Lower leg skin (tissue), 4 donors: ENCODE measurements at regions not wholly inside any gene's neighbourhood (a gene's known extent, or its start where the extent isn't known, plus 50 kb on each side); places are given as distances from the start of the nearest gene placed in this dataset.

ENCODE experiments used
- DNase-seq, 2 donors: peaks; one replicate each; pipeline ENCODE4 v3.0.0-alpha.2; 2019; ENCODE audit warnings: low spot score in 2 of 2
- H3K4me3 ChIP-seq: fragments of 200-600 bp; sonication (generic); 2 replicates; pipeline ENCODE4 v1.5.1; 2017; ENCODE audit warnings: mild to moderate bottlenecking, low read depth; ENCODE audit not compliant: poor library complexity, severe bottlenecking
- CTCF ChIP-seq, 3 donors: fragments of 450-650 bp; IDR thresholded peaks; one replicate each; pipeline ENCODE4 v1.5.1; 2016; ENCODE audit warnings: antibody characterized with exemption in 3 of 3, mild to moderate bottlenecking in 3 of 3, moderate library complexity in 2 of 3
- POLR2A ChIP-seq, 2 donors: fragments of 450-650 bp; IDR thresholded peaks; one replicate each; pipeline ENCODE4 v1.6.1; 2016 to 2017; ENCODE audit warnings: antibody characterized with exemption in 2 of 2, mild to moderate bottlenecking in 1 of 2, moderate library complexity in 1 of 2
- WGBS, 2 donors: methylation state at CpG; one replicate each; pipeline ENCODE4 v1.1.5; 2018; 5-methylcytosine and 5-hydroxymethylcytosine counted together
- intact Hi-C: fragments of 100-400 bp; cut with DNase I; formaldehyde crosslinking; loops from one replicate; pipeline ENCODE4 v1.15.0; 2023; ENCODE audit warnings: low total_unique reads

GRCh38 chr7:41006306-41006995 is 696.4 kb downstream of the INHBA start:
- TF ChIP-seq POLR2A (IDR thresholded peaks at IDR 0.05) = no peak
- no peak for TF ChIP-seq CTCF (IDR thresholded peaks at IDR 0.05)
- 39 to 40% methylated on average over 2 of the region's 2 CpGs for WGBS, 2 donors
- DNase-seq = no peak
- no peak overlapping the region for H3K4me3 ChIP-seq
- intact Hi-C loops = no loop called here

- TF ChIP-seq POLR2A (IDR thresholded peaks at IDR 0.05) (no peak), CTCF (IDR thresholded peaks at IDR 0.05) (no peak)
- no peak overlapping the region for H3K4me3 ChIP-seq
- intact Hi-C loops = no loop called here
- 54 to 60% methylated on average over 2 of the region's 2 CpGs for WGBS, 2 donors
- peak in 1 of 2 donors; percentile 71 for DNase-seq
These were observed 697.5 kb downstream of the INHBA start for GRCh38 chr7:41005374-41005901.

- no peak for DNase-seq
- intact Hi-C loops = no loop called here
- TF ChIP-seq CTCF (IDR thresholded peaks at IDR 0.05) = no peak
- TF ChIP-seq POLR2A (IDR thresholded peaks at IDR 0.05) = no peak
- 90 to 91% methylated on average over 3 of the region's 3 CpGs for WGBS, 2 donors
- no peak overlapping the region for H3K4me3 ChIP-seq
These were observed 698.9 kb downstream of the INHBA start for GRCh38 chr7:41003977-41004376.

- intact Hi-C loops = no loop called here
- no peak for DNase-seq
- 82 to 84% methylated on average over 2 of the region's 2 CpGs for WGBS, 2 donors
- no peak overlapping the region for H3K4me3 ChIP-seq
- no peak for TF ChIP-seq POLR2A (IDR thresholded peaks at IDR 0.05)
- no peak for TF ChIP-seq CTCF (IDR thresholded peaks at IDR 0.05)
These were observed 699.3 kb downstream of the INHBA start for GRCh38 chr7:41003611-41003940.

GRCh38 chr7:41002741-41003610 is 699.9 kb downstream of the INHBA start:
- H3K4me3 ChIP-seq = no peak overlapping the region
- TF ChIP-seq POLR2A (IDR thresholded peaks at IDR 0.05) (no peak), CTCF (IDR thresholded peaks at IDR 0.05) (no peak)
- WGBS, 2 donors = 79% methylated on average over 9 of the region's 9 CpGs
- intact Hi-C loops = no loop called here
- DNase-seq = no peak
